ENCODE measurements at regions not wholly inside any gene's neighbourhood (a gene's known extent, or its start where the extent isn't known, plus 50 kb on each side); places are given as distances from the start of the nearest gene placed in this dataset.

GRCh38 chr18:27493182-27493581 is 308.1 kb upstream of the CHST9 start:
- no peak for DNase-seq (ENCODE audit: low spot score)
- FAIRE-seq: no peak

GRCh38 chr18:27491772-27492171 is 306.7 kb upstream of the CHST9 start:
- FAIRE-seq (no peak), DNase-seq (ENCODE audit: low spot score) (no peak)

- DNase-seq (ENCODE audit: low spot score): no peak
These were observed 298.2 kb upstream of the CHST9 start for GRCh38 chr18:27483276-27483675.

GRCh38 chr18:27478459-27478858 is 293.4 kb upstream of the CHST9 start:
- FAIRE-seq (no peak), DNase-seq (ENCODE audit: low spot score) (no peak)

More at GRCh38 chr18:27483276-27483675, 298.2 kb upstream of the CHST9 start:
- no peak for FAIRE-seq

- DNase-seq (ENCODE audit: low spot score) (no peak), FAIRE-seq (no peak)
These were observed 288.2 kb upstream of the CHST9 start for GRCh38 chr18:27473318-27473717.

GRCh38 chr18:27467073-27467472 is 282.0 kb upstream of the CHST9 start:
- DNase-seq (ENCODE audit: low spot score): no peak
- FAIRE-seq: no peak

GRCh38 chr18:27461957-27462356 is 276.8 kb upstream of the CHST9 start:
- FAIRE-seq (no peak), DNase-seq (ENCODE audit: low spot score) (no peak)

- FAIRE-seq: no peak
- DNase-seq (ENCODE audit: low spot score): no peak
These were observed 264.0 kb upstream of the CHST9 start for GRCh38 chr18:27449104-27449503.

- no peak for FAIRE-seq
- DNase-seq (ENCODE audit: low spot score): no peak
These were observed 262.8 kb upstream of the CHST9 start for GRCh38 chr18:27447930-27448329.

GRCh38 chr18:27447451-27447881 is 262.4 kb upstream of the CHST9 start:
- DNase-seq (ENCODE audit: low spot score) (no peak), FAIRE-seq (no peak)

- DNase-seq (ENCODE audit: low spot score): no peak
- no peak for FAIRE-seq
These were observed 245.5 kb upstream of the CHST9 start for GRCh38 chr18:27430595-27430994.

GRCh38 chr18:27428716-27429475 is 243.8 kb upstream of the CHST9 start:
- no peak for DNase-seq (ENCODE audit: low spot score)
- FAIRE-seq: no peak

- DNase-seq (ENCODE audit: low spot score) (no peak), FAIRE-seq (no peak)
These were observed 243.0 kb upstream of the CHST9 start for GRCh38 chr18:27428120-27428519.

- FAIRE-seq: no peak
These were observed 238.5 kb upstream of the CHST9 start for GRCh38 chr18:27423581-27423980.

GRCh38 chr18:27419646-27420045 is 234.5 kb upstream of the CHST9 start:
- DNase-seq (ENCODE audit: low spot score) (no peak), FAIRE-seq (no peak)

More at GRCh38 chr18:27423581-27423980, 238.5 kb upstream of the CHST9 start:
- DNase-seq (ENCODE audit: low spot score): no peak

GRCh38 chr18:27415495-27415894 is 230.4 kb upstream of the CHST9 start:
- no peak for FAIRE-seq

GRCh38 chr18:27414682-27415081 is 229.6 kb upstream of the CHST9 start:
- DNase-seq (ENCODE audit: low spot score): no peak
- FAIRE-seq: no peak

More at GRCh38 chr18:27415495-27415894, 230.4 kb upstream of the CHST9 start:
- DNase-seq (ENCODE audit: low spot score): no peak

- FAIRE-seq: no peak
- peak; percentile 16 for DNase-seq (ENCODE audit: low spot score)
These were observed 228.6 kb upstream of the CHST9 start for GRCh38 chr18:27413495-27414401.

GRCh38 chr18:27412556-27412955 is 227.4 kb upstream of the CHST9 start:
- FAIRE-seq (no peak), DNase-seq (ENCODE audit: low spot score) (no peak)

- DNase-seq (ENCODE audit: low spot score): no peak
- FAIRE-seq: no peak
These were observed 226.8 kb upstream of the CHST9 start for GRCh38 chr18:27411911-27412310.

- DNase-seq (ENCODE audit: low spot score) (no peak), FAIRE-seq (no peak)
These were observed 225.9 kb upstream of the CHST9 start for GRCh38 chr18:27411013-27411412.

GRCh38 chr18:27404855-27405254 is 219.7 kb upstream of the CHST9 start:
- no peak for DNase-seq (ENCODE audit: low spot score)

More at GRCh38 chr18:27404855-27405254, 219.7 kb upstream of the CHST9 start:
- no peak for FAIRE-seq
